ENCODE measurements at regions not wholly inside any gene's neighbourhood (a gene's known extent, or its start where the extent isn't known, plus 50 kb on each side); places are given as distances from the start of the nearest gene placed in this dataset.

DNA sequence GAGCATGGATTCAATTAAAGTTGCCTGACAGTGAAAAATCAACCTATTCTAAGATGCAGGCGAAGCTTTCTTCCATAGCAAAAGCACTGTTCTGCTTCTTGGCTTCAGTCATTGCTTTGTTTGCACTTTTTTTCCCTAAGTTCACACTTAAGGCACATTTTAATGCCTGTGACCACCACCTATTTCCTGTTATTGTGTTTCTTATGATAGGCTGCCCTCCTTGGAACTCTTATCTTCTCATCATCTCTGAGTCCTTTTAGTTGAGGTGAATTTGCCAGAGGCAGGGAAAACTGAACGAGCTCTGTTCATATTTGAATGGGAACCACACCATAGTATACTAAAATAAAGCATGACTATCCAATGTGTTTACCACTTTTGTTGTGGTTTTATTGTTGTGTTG is 119.8 kb downstream of the SPCS3 start:
- TF ChIP-seq, protein P1, sequence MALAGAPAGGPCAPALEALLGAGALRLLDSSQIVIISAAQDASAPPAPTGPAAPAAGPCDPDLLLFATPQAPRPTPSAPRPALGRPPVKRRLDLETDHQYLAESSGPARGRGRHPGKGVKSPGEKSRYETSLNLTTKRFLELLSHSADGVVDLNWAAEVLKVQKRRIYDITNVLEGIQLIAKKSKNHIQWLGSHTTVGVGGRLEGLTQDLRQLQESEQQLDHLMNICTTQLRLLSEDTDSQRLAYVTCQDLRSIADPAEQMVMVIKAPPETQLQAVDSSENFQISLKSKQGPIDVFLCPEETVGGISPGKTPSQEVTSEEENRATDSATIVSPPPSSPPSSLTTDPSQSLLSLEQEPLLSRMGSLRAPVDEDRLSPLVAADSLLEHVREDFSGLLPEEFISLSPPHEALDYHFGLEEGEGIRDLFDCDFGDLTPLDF (CRISPR knock-in tag; IDR thresholded peaks at IDR 0.05): no peak
- TF ChIP-seq ZNF416 (CRISPR knock-in tag; IDR thresholded peaks at IDR 0.05) (no peak), ATF3 (CRISPR knock-in tag; conservative IDR thresholded peaks at IDR 0.05) (no peak), JUN (CRISPR knock-in tag; IDR thresholded peaks at IDR 0.05) (no peak), ZNF121 (CRISPR knock-in tag; IDR thresholded peaks at IDR 0.05) (no peak), CDX4 (CRISPR knock-in tag; IDR thresholded peaks at IDR 0.05; ENCODE audit: borderline replicate concordance) (no peak), ZNF396 (CRISPR knock-in tag; IDR thresholded peaks at IDR 0.05; ENCODE audit: borderline replicate concordance) (no peak), SP1 (CRISPR knock-in tag; conservative IDR thresholded peaks at IDR 0.05) (no peak), ELF4 (CRISPR knock-in tag; IDR thresholded peaks at IDR 0.05; ENCODE audit: low read depth) (no peak)
- TF ChIP-seq, protein P2, sequence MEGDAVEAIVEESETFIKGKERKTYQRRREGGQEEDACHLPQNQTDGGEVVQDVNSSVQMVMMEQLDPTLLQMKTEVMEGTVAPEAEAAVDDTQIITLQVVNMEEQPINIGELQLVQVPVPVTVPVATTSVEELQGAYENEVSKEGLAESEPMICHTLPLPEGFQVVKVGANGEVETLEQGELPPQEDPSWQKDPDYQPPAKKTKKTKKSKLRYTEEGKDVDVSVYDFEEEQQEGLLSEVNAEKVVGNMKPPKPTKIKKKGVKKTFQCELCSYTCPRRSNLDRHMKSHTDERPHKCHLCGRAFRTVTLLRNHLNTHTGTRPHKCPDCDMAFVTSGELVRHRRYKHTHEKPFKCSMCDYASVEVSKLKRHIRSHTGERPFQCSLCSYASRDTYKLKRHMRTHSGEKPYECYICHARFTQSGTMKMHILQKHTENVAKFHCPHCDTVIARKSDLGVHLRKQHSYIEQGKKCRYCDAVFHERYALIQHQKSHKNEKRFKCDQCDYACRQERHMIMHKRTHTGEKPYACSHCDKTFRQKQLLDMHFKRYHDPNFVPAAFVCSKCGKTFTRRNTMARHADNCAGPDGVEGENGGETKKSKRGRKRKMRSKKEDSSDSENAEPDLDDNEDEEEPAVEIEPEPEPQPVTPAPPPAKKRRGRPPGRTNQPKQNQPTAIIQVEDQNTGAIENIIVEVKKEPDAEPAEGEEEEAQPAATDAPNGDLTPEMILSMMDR (IDR thresholded peaks at IDR 0.05): no peak
- TF ChIP-seq, protein P3, sequence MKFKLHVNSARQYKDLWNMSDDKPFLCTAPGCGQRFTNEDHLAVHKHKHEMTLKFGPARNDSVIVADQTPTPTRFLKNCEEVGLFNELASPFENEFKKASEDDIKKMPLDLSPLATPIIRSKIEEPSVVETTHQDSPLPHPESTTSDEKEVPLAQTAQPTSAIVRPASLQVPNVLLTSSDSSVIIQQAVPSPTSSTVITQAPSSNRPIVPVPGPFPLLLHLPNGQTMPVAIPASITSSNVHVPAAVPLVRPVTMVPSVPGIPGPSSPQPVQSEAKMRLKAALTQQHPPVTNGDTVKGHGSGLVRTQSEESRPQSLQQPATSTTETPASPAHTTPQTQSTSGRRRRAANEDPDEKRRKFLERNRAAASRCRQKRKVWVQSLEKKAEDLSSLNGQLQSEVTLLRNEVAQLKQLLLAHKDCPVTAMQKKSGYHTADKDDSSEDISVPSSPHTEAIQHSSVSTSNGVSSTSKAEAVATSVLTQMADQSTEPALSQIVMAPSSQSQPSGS (CRISPR knock-in tag; IDR thresholded peaks at IDR 0.05; ENCODE audit: borderline replicate concordance, low read depth): no peak
- TF ChIP-seq, protein P4, sequence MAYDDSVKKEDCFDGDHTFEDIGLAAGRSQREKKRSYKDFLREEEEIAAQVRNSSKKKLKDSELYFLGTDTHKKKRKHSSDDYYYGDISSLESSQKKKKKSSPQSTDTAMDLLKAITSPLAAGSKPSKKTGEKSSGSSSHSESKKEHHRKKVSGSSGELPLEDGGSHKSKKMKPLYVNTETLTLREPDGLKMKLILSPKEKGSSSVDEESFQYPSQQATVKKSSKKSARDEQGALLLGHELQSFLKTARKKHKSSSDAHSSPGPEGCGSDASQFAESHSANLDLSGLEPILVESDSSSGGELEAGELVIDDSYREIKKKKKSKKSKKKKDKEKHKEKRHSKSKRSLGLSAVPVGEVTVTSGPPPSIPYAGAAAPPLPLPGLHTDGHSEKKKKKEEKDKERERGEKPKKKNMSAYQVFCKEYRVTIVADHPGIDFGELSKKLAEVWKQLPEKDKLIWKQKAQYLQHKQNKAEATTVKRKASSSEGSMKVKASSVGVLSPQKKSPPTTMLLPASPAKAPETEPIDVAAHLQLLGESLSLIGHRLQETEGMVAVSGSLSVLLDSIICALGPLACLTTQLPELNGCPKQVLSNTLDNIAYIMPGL (CRISPR knock-in tag; IDR thresholded peaks at IDR 0.05): no peak
